ENCODE measurements at regions not wholly inside any gene's neighbourhood (a gene's known extent, or its start where the extent isn't known, plus 50 kb on each side); places are given as distances from the start of the nearest gene placed in this dataset.
"Not testable (repeated sequence)": the region's sequence is repeated elsewhere in the genome, so short reads cannot be mapped to it uniquely, and the experiment has no call there.

GRCh38 chr10:2246747-2247146, 509.4 kb upstream of the ADARB2 start:
- DNase-seq (ENCODE audit: low spot score): no peak

DNA sequence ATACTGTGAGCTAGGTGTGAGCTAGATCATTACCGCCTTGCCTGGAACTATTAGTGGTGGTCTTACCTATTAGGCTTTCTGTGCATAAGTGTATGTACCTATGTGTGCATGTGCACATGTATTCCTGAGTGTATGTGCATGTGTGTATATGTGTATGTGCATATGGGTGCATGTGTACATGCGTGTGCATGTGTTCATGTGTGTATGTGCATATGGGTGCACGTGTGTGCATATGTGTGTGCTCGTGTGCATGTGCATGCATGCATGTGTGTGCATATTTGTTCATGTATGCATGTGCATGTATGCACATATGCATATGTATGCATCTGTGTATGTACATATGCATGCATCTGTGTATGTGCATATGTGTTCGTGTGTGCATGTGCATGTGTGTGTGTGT, 508.3 kb upstream of the ADARB2 start:
- DNase-seq (ENCODE audit: low spot score): no peak

GRCh38 chr10:2244471-2244870, 507.1 kb upstream of the ADARB2 start:
- no peak for DNase-seq (ENCODE audit: low spot score)

DNA sequence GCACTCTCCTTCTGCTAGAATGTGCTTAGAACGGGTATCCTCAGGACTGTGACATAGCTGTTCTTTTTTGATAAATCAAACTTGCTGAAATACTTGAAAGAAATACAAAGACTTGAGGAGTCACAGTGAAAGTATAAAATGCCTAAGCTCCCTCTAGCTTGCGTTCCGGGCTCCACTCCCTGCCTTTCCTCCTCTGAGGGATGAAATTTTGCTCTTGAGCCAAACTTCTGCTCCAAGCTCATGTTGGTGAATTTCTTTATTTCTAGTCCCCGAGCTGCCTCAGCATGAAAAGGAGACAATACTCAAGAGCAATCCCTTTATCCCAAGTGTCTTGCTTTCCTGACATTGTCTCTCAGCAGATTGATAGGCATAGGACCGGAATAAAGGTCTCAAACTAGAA, 499.6 kb upstream of the ADARB2 start:
- DNase-seq (ENCODE audit: low spot score): no peak

DNA sequence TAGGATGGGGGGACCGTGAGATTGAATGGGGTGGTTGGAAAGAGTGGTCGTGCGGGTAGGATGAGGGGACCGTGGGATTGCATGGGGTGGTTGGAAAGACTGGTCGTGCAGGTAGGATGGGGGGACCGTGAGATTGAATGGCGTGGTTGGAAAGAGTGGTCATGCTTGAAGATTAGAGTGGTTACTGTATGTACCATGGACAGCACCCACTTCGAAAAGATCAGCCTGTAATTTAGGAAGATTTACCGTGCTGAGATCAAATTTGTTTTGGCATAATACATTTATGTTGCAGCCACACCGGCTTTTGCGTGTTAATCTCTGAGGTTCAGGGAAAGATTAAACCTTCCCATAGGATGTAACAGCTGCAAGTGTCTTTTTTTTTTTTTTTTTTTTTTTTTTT, 495.2 kb upstream of the ADARB2 start:
- no peak for DNase-seq (ENCODE audit: low spot score)

GRCh38 chr10:2230478-2230877, 493.2 kb upstream of the ADARB2 start:
- DNase-seq (ENCODE audit: low spot score): no peak

GRCh38 chr10:2228320-2228901, 491.1 kb upstream of the ADARB2 start:
- no peak for DNase-seq (ENCODE audit: low spot score)

DNA sequence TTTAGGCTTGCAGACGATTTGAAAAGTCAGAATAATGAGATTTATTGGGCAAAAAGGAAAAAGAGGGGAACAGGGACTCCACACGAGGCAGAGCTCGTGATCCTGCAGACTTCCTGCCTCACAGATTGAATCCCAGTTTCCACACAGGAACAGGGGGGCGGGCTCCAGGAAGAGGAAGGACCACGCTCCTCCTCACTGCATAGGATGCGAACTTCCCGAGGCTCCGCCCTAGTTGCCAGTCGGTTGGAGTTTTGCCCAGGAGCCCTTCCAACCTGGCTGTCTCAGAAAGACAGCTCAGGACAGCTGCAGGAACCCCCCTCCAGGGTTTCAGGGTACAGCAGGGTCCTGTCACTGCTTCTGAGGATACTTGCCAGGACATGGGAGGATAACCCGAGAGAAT, 488.3 kb upstream of the ADARB2 start:
- DNase-seq (ENCODE audit: low spot score): no peak

DNA sequence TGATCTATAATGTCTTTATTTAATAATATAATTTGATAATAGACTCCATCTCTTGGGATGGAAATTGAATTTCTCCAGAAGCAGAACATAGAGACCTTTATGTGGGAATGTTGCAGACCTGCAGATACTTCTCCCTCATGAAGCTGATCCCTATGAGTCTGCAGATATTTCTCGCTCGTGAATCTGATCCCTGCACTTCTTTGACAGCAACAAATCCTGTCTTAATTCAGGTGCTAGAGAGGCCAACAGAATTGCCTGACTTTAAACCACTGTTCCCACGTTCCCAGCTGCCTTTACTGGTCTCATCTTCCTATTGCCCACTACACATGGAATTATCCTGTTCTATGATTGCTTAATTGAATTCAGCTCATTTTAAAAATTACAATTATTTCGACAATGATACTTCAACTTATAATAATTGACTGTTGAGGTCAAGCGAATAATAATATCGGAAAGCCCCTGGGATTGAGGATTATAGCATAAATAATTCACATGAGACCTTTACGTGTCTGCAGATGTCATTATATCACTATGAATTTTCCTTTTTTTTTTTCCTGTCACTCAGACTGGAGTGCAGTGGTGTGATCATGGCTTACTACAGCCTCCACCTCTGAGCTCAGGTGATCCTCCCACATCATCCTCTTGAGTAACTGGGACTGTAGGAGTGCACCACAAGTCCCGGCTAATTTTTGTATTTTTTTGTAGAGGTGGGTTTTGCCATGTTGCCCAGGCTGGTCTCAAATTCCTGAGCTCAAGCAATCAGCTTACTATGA, 486.4 kb upstream of the ADARB2 start:
- no peak for DNase-seq (ENCODE audit: low spot score)

DNA sequence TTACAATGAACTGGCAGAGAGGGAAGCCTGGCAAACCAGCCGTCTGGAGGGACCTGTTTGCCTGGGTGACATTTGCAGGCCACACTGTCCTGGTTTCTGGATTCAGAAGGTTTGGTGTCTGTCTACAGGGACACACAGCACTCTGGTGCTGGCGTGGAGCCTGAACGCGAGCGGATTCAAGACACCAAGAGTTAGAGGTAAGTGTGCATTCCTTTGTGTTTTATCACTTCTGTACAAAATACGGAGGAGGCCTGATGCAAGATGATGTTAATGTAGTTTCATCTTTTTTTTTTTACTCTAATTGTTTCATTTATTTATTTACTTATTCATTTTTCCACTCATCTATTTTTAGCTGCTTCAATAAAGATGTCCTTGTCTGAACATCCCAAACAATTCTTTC, 485.3 kb upstream of the ADARB2 start:
- DNase-seq (ENCODE audit: low spot score): no peak

GRCh38 chr10:2214805-2215204, 477.5 kb upstream of the ADARB2 start:
- DNase-seq (ENCODE audit: low spot score): no peak

DNA sequence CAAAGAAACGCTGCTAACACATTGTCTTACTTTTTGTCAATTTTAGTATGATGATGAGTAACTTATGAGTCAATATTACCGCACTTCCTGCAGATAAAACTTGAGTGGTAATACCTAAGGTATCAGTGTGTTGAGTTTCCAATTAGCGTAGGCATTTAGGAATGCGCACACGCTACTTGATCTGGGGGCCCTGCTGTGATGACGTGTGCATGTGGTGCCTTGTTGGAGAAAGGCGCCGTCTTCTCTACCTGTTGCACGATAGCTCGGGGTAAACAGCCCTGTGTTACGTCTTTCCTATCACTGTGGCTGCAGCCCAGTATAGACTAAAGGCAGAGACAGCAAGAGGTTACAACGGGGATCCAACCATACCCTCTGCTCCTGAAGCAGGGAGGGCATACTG, 476.8 kb upstream of the ADARB2 start:
- DNase-seq (ENCODE audit: low spot score): no peak

DNA sequence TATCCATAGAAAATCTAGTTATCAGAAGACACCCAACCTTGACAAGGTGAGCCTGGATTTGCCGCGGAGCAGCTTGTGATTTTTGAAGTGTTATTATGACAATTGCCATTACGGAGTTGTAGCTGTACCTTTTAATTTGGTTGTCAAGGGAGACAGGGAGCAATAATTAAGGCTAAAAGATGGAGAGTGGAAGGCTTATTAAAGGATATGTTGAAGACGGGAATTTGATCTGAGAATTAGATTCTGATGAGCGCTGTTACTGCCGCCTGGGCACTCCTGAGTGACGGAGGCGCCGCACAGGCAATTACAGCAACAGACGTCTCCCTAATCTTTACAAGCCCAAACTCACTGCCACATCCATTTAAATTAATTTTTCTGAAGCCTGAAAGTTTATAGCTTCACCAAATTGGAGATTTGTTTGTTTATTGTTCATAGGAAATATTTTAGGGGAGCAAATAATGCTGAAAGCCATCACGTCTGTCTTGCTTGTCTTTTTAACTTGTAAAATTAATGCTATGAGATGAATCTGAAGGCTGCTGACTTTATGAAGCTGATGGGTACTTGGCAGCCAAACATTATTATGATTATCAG, 475.0 kb upstream of the ADARB2 start:
- DNase-seq (ENCODE audit: low spot score): no peak

DNA sequence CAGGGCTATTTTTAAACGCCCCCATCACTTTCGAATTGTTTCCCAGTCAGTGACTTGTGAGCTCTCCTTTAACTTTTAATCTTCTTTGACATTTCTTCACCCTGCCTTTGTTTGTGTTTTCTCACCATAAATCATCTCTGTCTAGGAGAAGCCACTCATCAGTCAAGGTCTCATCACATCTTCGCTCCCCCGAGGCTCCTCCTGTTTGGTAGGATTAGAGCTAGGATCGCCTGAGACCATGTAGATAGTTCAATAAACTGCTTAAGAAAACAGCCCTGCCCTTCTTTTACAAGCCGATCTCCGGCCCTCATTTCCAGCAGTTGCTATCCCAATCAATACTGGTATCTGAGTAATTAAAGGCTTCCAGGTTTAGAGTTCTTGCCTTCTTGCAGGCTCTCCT, 472.8 kb upstream of the ADARB2 start:
- no peak for DNase-seq (ENCODE audit: low spot score)

DNA sequence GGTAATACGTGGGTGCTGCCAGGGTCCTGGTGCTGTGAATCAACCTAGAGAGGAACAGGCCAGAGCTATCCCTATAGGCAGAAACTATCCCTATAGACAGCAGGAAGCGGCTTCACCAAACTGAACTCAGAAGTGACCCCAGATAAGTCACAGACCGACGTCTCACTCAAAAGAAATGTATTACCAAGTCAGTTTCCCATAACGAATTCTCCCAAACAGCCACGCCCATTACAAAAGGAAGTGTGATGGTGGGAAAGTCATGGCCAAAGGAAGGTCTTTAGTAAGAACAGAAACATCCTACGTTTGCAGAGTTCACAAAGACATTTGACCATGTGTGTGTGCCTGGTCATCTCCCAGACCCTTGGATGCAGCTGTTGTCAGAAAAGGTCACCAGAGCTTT, 470.8 kb upstream of the ADARB2 start:
- DNase-seq (ENCODE audit: low spot score): no peak

DNA sequence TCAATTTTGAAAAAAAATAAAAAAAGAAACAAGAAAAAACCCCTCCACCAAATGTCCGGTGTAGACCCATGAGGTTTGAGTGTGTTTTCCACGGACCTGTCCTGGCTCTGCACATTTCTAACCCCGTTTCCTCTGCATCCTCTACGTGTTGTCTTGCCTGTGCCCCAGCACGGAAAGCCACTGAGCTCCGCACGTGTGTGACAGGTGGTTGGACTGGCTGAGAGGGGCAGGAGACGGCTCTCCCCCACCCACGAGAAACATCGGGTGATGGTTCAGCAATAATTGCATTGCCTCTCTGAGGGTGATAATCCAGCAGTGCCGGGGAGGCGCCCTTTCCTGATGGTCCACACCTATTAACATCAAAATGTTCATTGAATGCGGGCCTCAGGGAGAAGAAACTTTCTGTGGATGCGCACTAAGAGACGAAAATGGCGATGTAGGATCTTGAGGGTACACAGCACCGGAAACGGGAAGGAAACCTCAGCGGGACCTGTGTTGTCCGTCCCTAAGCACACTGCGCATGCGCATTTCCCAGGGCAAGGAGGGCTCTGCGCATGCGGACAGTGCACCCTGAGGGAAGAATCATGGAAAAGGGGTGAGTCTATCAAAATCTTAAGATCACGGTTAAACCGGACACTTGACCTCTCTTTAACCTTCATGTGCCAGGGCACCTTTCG, 470.1 kb upstream of the ADARB2 start:
- DNase-seq (ENCODE audit: low spot score): no peak

DNA sequence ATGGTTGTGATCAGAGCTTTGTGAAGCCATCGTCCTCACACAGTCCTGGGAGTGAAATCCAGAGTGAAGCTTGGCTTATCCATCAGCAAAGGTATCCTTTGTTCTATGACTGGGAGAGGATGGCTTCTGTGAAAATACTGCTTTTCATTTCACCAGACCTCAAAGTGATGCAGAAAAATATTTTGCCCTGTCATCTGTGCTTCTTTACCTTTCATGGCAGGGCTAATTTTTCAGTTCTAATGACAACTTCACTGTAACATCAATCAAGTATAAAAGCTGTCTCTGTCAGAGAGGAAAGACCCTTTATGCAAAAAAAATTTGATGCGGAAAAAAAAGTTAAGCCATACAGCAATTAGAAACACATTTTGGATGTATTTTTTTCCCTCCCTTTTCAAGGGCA, 468.1 kb upstream of the ADARB2 start:
- no peak for DNase-seq (ENCODE audit: low spot score)

- DNase-seq (ENCODE audit: low spot score): no peak
Observed at GRCh38 chr10:2202401-2202800, 465.1 kb upstream of the ADARB2 start.

DNA sequence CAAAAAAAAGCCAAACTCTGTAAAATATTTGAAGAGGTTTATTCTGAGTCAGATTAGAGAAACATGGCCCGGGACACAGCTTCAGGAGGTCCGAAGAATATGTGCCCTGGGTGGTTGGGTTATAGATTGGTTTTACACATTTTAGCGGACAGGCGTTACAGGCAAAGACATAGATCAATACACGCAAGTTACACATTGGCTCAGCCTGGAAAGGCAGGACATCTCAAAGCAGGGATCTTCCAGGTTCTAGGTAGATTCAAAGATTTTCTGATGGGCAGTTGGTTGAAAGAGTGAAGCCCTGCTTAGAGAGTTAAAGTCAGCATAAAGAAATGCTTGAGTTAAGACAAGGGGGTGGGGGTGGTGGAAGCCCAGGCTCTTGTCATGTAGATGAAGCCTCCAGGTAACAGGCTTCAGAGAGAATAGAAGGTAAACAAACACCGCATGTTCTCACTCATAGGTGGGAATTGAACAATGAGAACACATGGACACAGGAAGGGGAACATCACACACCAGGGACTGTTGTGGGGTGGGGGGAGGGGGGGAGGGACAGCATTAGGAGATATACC, 464.3 kb upstream of the ADARB2 start:
- DNase-seq (ENCODE audit: low spot score): no peak

GRCh38 chr10:2197663-2198062, 460.3 kb upstream of the ADARB2 start:
- no peak for DNase-seq (ENCODE audit: low spot score)

DNA sequence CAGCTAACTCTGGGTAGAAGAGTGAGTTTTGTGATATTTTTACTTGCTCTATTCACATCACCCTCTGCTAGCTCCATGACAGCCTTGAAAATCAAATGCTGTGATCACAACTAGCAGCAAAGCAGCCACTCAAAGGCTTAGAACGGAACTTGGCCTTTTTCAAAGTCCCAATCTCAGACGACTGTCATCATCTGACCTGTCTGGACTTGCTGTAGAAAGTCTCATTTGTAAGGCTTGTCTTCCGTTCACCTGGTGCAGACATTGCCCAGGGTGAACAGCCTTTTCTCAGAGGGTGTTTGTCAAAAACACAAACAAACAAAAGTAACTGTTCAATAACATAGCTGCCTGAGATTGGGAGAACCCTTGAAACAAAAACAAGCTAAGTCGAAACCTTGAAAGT, 458.9 kb upstream of the ADARB2 start:
- no peak for DNase-seq (ENCODE audit: low spot score)

DNA sequence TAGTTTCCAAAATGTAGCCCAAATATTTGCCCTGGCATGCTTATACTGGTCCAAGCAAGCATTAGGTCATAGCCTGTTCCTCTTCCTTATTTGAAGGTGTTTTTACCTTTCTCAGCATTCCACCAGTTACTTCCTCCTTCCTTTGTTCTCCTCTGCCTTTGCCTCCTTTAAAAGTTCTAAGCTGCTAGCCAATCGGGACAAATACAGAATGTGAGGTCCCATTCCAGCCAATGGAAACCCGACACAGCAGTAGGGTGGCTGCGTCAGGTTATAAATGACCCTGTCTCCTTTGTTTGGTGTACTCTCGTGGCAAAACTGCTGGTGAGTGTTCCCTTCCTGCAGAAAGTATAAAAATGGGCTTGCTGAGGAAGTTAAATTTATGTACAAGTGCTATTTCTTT, 452.0 kb upstream of the ADARB2 start:
- DNase-seq (ENCODE audit: low spot score): not testable (repeated sequence)

GRCh38 chr10:2188371-2188770, 451.0 kb upstream of the ADARB2 start:
- no peak for DNase-seq (ENCODE audit: low spot score)

Measured in CD4-positive, alpha-beta T cell treated with Interleukin-2 at 100 ng/mL for 4 hours (primary cell).